Suprapubic skin (tissue), 3 donors: ENCODE measurements at regions not wholly inside any gene's neighbourhood (a gene's known extent, or its start where the extent isn't known, plus 50 kb on each side); places are given as distances from the start of the nearest gene placed in this dataset.

ENCODE experiments used
- CTCF ChIP-seq, 2 donors: fragments of 200-600 bp in 1 of 2; fragments of 450-650 bp in 1 of 2; sonication (generic) in 1 of 2; IDR thresholded peaks; one replicate each; pipeline ENCODE4 v1.5.1; 2016 to 2019; ENCODE audit warnings: antibody characterized with exemption in 2 of 2, mild to moderate bottlenecking in 1 of 2, moderate library complexity in 1 of 2
- POLR2A ChIP-seq, 2 donors: fragments of 450-650 bp; IDR thresholded peaks; one replicate each; pipeline ENCODE4 v1.6.1; 2017; ENCODE audit warnings: antibody characterized with exemption in 2 of 2, mild to moderate bottlenecking in 2 of 2, moderate library complexity in 2 of 2

- TF ChIP-seq CTCF (IDR thresholded peaks at IDR 0.05) (no peak), POLR2A (IDR thresholded peaks at IDR 0.05) (no peak)
Measured at GRCh38 chr10:33831591-33831990, 497.1 kb upstream of the NRP1 start.
